ENCODE measurements at regions not wholly inside any gene's neighbourhood (a gene's known extent, or its start where the extent isn't known, plus 50 kb on each side); places are given as distances from the start of the nearest gene placed in this dataset.

GRCh38 chr9:1276474-1276873 is 226.3 kb downstream of the DMRT2 start:
- DNase-seq (ENCODE audit: low spot score), result no peak
- Mint-ChIP-seq H3K9me3 (no peaks in the 10 kb centered on the region), H3K27me3 (ENCODE audit: insufficient read depth) (no peaks in the 10 kb centered on the region), H3K4me1 (ENCODE audit: low read depth) (no peaks in the 10 kb centered on the region), H3K4me3 (no peak overlapping the region), H3K36me3 (ENCODE audit: low read depth) (no peaks in the 10 kb centered on the region), H3K27ac (no peak overlapping the region)
- intact Hi-C loops (cut with micrococcal nuclease), result no loop called here

GRCh38 chr9:1284727-1285126 is 234.6 kb downstream of the DMRT2 start:
- H3K4me1 Mint-ChIP-seq (ENCODE audit: low read depth), result no peaks in the 10 kb centered on the region
- intact Hi-C loops (cut with micrococcal nuclease), result no loop called here
- no peaks in the 10 kb centered on the region for H3K27me3 Mint-ChIP-seq (ENCODE audit: insufficient read depth)
- no peak for DNase-seq (ENCODE audit: low spot score)
- H3K27ac Mint-ChIP-seq, result no peak overlapping the region
- H3K9me3 Mint-ChIP-seq, result no peaks in the 10 kb centered on the region
- H3K36me3 Mint-ChIP-seq (ENCODE audit: low read depth), result no peaks in the 10 kb centered on the region
- H3K4me3 Mint-ChIP-seq, result no peak overlapping the region

- H3K4me3 Mint-ChIP-seq, result no peak overlapping the region
- no peaks in the 10 kb centered on the region for H3K9me3 Mint-ChIP-seq
- H3K36me3 Mint-ChIP-seq (ENCODE audit: low read depth), result no peaks in the 10 kb centered on the region
- H3K4me1 Mint-ChIP-seq (ENCODE audit: low read depth), result no peaks in the 10 kb centered on the region
- H3K27ac Mint-ChIP-seq, result no peak overlapping the region
- intact Hi-C loops (cut with micrococcal nuclease), result no loop called here
- DNase-seq (ENCODE audit: low spot score), result no peak
- H3K27me3 Mint-ChIP-seq (ENCODE audit: insufficient read depth), result no peaks in the 10 kb centered on the region
Measured at GRCh38 chr9:1285526-1285925, 235.4 kb downstream of the DMRT2 start.

- Mint-ChIP-seq H3K9me3 (peaks cover 6% of the 10 kb centered on the region), H3K36me3 (ENCODE audit: low read depth) (no peaks in the 10 kb centered on the region), H3K4me3 (no peak overlapping the region), H3K4me1 (ENCODE audit: low read depth) (no peaks in the 10 kb centered on the region), H3K27me3 (ENCODE audit: insufficient read depth) (no peaks in the 10 kb centered on the region), H3K27ac (no peak overlapping the region)
- no peak for DNase-seq (ENCODE audit: low spot score)
- intact Hi-C loops (cut with micrococcal nuclease), result no loop called here
Measured at GRCh38 chr9:1292384-1292783, 242.2 kb downstream of the DMRT2 start.

- intact Hi-C loops (cut with micrococcal nuclease), result no loop called here
- Mint-ChIP-seq H3K4me1 (ENCODE audit: low read depth) (no peaks in the 10 kb centered on the region), H3K36me3 (ENCODE audit: low read depth) (no peaks in the 10 kb centered on the region), H3K4me3 (no peak overlapping the region), H3K9me3 (peaks cover 6% of the 10 kb centered on the region), H3K27me3 (ENCODE audit: insufficient read depth) (peaks cover 2% of the 10 kb centered on the region), H3K27ac (no peak overlapping the region)
- DNase-seq (ENCODE audit: low spot score), result no peak
Measured at GRCh38 chr9:1294641-1295258, 244.6 kb downstream of the DMRT2 start.

GRCh38 chr9:1296331-1296730 is 246.2 kb downstream of the DMRT2 start:
- no peaks in the 10 kb centered on the region for H3K4me1 Mint-ChIP-seq (ENCODE audit: low read depth)
- no peaks in the 10 kb centered on the region for H3K36me3 Mint-ChIP-seq (ENCODE audit: low read depth)
- peaks cover 2% of the 10 kb centered on the region for H3K27me3 Mint-ChIP-seq (ENCODE audit: insufficient read depth)
- no peak overlapping the region for H3K27ac Mint-ChIP-seq
- H3K9me3 Mint-ChIP-seq, result peaks cover 6% of the 10 kb centered on the region
- intact Hi-C loops (cut with micrococcal nuclease), result no loop called here
- DNase-seq (ENCODE audit: low spot score), result no peak
- no peak overlapping the region for H3K4me3 Mint-ChIP-seq

- no peaks in the 10 kb centered on the region for H3K4me1 Mint-ChIP-seq (ENCODE audit: low read depth)
- peaks cover 2% of the 10 kb centered on the region for H3K27me3 Mint-ChIP-seq (ENCODE audit: insufficient read depth)
- no peak overlapping the region for H3K4me3 Mint-ChIP-seq
- no peak for DNase-seq (ENCODE audit: low spot score)
- intact Hi-C loops (cut with micrococcal nuclease), result no loop called here
- no peak overlapping the region for H3K27ac Mint-ChIP-seq
- H3K36me3 Mint-ChIP-seq (ENCODE audit: low read depth), result no peaks in the 10 kb centered on the region
- peaks cover 6% of the 10 kb centered on the region for H3K9me3 Mint-ChIP-seq
Measured at GRCh38 chr9:1298046-1298445, 247.9 kb downstream of the DMRT2 start.

- DNase-seq (ENCODE audit: low spot score), result no peak
- Mint-ChIP-seq H3K27ac (no peak overlapping the region), H3K36me3 (ENCODE audit: low read depth) (no peaks in the 10 kb centered on the region), H3K9me3 (no peaks in the 10 kb centered on the region), H3K4me3 (no peak overlapping the region), H3K27me3 (ENCODE audit: insufficient read depth) (peaks cover 6% of the 10 kb centered on the region), H3K4me1 (ENCODE audit: low read depth) (no peaks in the 10 kb centered on the region)
- intact Hi-C loops (cut with micrococcal nuclease), result no loop called here
Measured at GRCh38 chr9:1300941-1301340, 250.8 kb downstream of the DMRT2 start.

GRCh38 chr9:1303932-1304331 is 253.8 kb downstream of the DMRT2 start:
- H3K4me1 Mint-ChIP-seq (ENCODE audit: low read depth), result no peaks in the 10 kb centered on the region
- peaks cover 4% of the 10 kb centered on the region for H3K27me3 Mint-ChIP-seq (ENCODE audit: insufficient read depth)
- H3K36me3 Mint-ChIP-seq (ENCODE audit: low read depth), result no peaks in the 10 kb centered on the region
- H3K9me3 Mint-ChIP-seq, result no peaks in the 10 kb centered on the region
- no peak overlapping the region for H3K27ac Mint-ChIP-seq
- H3K4me3 Mint-ChIP-seq, result no peak overlapping the region
- intact Hi-C loops (cut with micrococcal nuclease), result no loop called here
- no peak for DNase-seq (ENCODE audit: low spot score)

GRCh38 chr9:1311462-1312042 is 261.4 kb downstream of the DMRT2 start:
- DNase-seq (ENCODE audit: low spot score), result no peak
- Mint-ChIP-seq H3K9me3 (peaks cover 7% of the 10 kb centered on the region), H3K4me1 (ENCODE audit: low read depth) (no peaks in the 10 kb centered on the region), H3K36me3 (ENCODE audit: low read depth) (no peaks in the 10 kb centered on the region), H3K27me3 (ENCODE audit: insufficient read depth) (no peaks in the 10 kb centered on the region), H3K4me3 (no peak overlapping the region), H3K27ac (no peak overlapping the region)
- intact Hi-C loops (cut with micrococcal nuclease), result no loop called here

GRCh38 chr9:1319436-1319835 is 269.3 kb downstream of the DMRT2 start:
- intact Hi-C loops (cut with micrococcal nuclease), result no loop called here
- H3K27ac Mint-ChIP-seq, result no peak overlapping the region
- peaks cover 12% of the 10 kb centered on the region for H3K9me3 Mint-ChIP-seq
- no peak overlapping the region for H3K4me3 Mint-ChIP-seq
- DNase-seq (ENCODE audit: low spot score), result no peak
- no peaks in the 10 kb centered on the region for H3K4me1 Mint-ChIP-seq (ENCODE audit: low read depth)
- H3K36me3 Mint-ChIP-seq (ENCODE audit: low read depth), result no peaks in the 10 kb centered on the region
- peaks cover 6% of the 10 kb centered on the region for H3K27me3 Mint-ChIP-seq (ENCODE audit: insufficient read depth)

- no peaks in the 10 kb centered on the region for H3K4me1 Mint-ChIP-seq (ENCODE audit: low read depth)
- H3K27ac Mint-ChIP-seq, result no peak overlapping the region
- no peak overlapping the region for H3K4me3 Mint-ChIP-seq
- no peaks in the 10 kb centered on the region for H3K36me3 Mint-ChIP-seq (ENCODE audit: low read depth)
- H3K27me3 Mint-ChIP-seq (ENCODE audit: insufficient read depth), result peaks cover 8% of the 10 kb centered on the region
- intact Hi-C loops (cut with micrococcal nuclease), result no loop called here
- DNase-seq (ENCODE audit: low spot score), result no peak
- H3K9me3 Mint-ChIP-seq, result peaks cover 12% of the 10 kb centered on the region
Measured at GRCh38 chr9:1320051-1320557, 269.9 kb downstream of the DMRT2 start.

GRCh38 chr9:1320607-1321195 is 270.5 kb downstream of the DMRT2 start:
- Mint-ChIP-seq H3K36me3 (ENCODE audit: low read depth) (no peaks in the 10 kb centered on the region), H3K4me3 (no peak overlapping the region), H3K9me3 (peaks cover 12% of the 10 kb centered on the region), H3K27me3 (ENCODE audit: insufficient read depth) (peaks cover 9% of the 10 kb centered on the region), H3K27ac (no peak overlapping the region), H3K4me1 (ENCODE audit: low read depth) (no peaks in the 10 kb centered on the region)
- DNase-seq (ENCODE audit: low spot score), result no peak
- intact Hi-C loops (cut with micrococcal nuclease), result no loop called here

Measured in activated T-helper 1 cell treated with anti-CD3 and anti-CD28 coated beads, Interleukin-12 subunit alpha, Interleukin-12 subunit beta, Interleukin-2, Interleukin-4 antibody, amounts not matched to agents 30 ng/mL and 10 ng/mL and 1 ng/mL, durations not matched to agents 14 hours and 24 hours and 36 hours (primary cell).